Activated CD8-positive, alpha-beta T cell treated with anti-CD3 and anti-CD28 coated beads for 36 hours (primary cell): ENCODE measurements at regions not wholly inside any gene's neighbourhood (a gene's known extent, or its start where the extent isn't known, plus 50 kb on each side); places are given as distances from the start of the nearest gene placed in this dataset.
A peak's percentile ranks its signal among the peaks of the same experiment; 100 is the strongest.
"Not testable (repeated sequence)": the region's sequence is repeated elsewhere in the genome, so short reads cannot be mapped to it uniquely, and the experiment has no call there.

ENCODE experiments used
- ATAC-seq: fragments of 200-7000 bp; cut with Tn5 transposase; one replicate; pipeline ENCODE4 v1.10.0; 2021; ENCODE audit warnings: mild to moderate bottlenecking, moderate library complexity
- CTCF ChIA-PET: fragments of 350-600 bp; sonication (Branson Sonifier 250); formaldehyde crosslinking; loops from one replicate; lab custom pipeline; 2021; ENCODE audit warnings: antibody characterized with exemption; lab: Charles Lee
- POLR2A ChIA-PET: fragments of 350-600 bp; sonication (Branson Sonifier 250); formaldehyde crosslinking; loops from one replicate; lab custom pipeline; 2021; ENCODE audit warnings: antibody characterized with exemption; lab: Charles Lee
- DNase-seq: peaks from one replicate; pipeline ENCODE4 v3.0.0-alpha.2; 2020
- H3K27ac Mint-ChIP-seq: one replicate; pipeline ENCODE4 v1.8.0; 2021; ENCODE audit warnings: mild to moderate bottlenecking, mixed read lengths
- H3K27me3 Mint-ChIP-seq: one replicate; pipeline ENCODE4 v1.8.0; 2021; ENCODE audit warnings: mixed read lengths
- H3K36me3 Mint-ChIP-seq: one replicate; pipeline ENCODE4 v1.8.0; 2021; ENCODE audit warnings: low read depth, mixed read lengths
- H3K4me1 Mint-ChIP-seq: one replicate; pipeline ENCODE4 v1.8.0; 2021; ENCODE audit warnings: low read depth, mixed read lengths
- H3K4me3 Mint-ChIP-seq: one replicate; pipeline ENCODE4 v1.8.0; 2021; ENCODE audit warnings: mild to moderate bottlenecking, moderate library complexity, mixed read lengths
- H3K9me3 Mint-ChIP-seq: one replicate; pipeline ENCODE4 v1.8.0; 2021; ENCODE audit warnings: mixed read lengths
- intact Hi-C: fragments of 100-400 bp; cut with micrococcal nuclease; formaldehyde crosslinking; loops from one replicate; pipeline ENCODE4 v1.10.0; 2022
- TF ChIP-seq, protein P1 (sequence below): fragments of 200-600 bp; IDR thresholded peaks from one replicate; pipeline ENCODE4 v1.8.0; 2022; ENCODE audit warnings: antibody characterized with exemption, mild to moderate bottlenecking

DNA sequence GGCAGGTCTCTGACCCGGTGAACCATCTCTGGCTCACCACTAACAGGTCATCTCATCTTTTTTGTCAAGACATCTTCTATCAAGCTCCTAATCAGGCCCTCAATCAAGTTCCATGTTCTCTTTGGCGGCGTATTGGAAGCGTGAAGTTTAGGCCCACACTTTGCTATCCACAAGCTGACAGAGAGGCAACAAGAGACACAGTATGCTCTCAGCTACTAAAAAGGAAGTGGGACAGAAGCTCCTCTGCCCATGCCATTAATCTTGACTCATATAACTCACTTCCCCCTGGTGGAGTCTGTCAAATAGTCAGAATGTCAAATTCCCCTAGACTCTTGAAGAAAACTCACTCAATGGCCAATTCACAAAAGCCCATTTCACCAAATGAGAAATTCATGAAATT lies 77.6 kb upstream of the TMC1 start:
- peaks cover 6% of the 10 kb centered on the region for H3K27me3 Mint-ChIP-seq
- H3K36me3 Mint-ChIP-seq, result no peaks in the 10 kb centered on the region
- ATAC-seq (peak; percentile 86), DNase-seq (peak; percentile 45)
- no peaks in the 10 kb centered on the region for H3K9me3 Mint-ChIP-seq
- CTCF ChIA-PET, result interaction anchor here (1.0 to 1.5 kb wide), 2 partner anchors 148 to 172 kb away, joined by 4 to 5 read pairs; no protein-coding TSS in a partner anchor
- H3K4me1 Mint-ChIP-seq, result peaks cover 29% of the 10 kb centered on the region
- intact Hi-C loops, result loop anchor here (5.0 to 10.0 kb wide), 3 partner anchors 33 to 148 kb away; partner anchors contain the start of gene ZFAND5
- H3K4me3 Mint-ChIP-seq, result no peak overlapping the region
- H3K27ac Mint-ChIP-seq, result peak overlapping the region; percentile 92
- TF ChIP-seq, protein P1, sequence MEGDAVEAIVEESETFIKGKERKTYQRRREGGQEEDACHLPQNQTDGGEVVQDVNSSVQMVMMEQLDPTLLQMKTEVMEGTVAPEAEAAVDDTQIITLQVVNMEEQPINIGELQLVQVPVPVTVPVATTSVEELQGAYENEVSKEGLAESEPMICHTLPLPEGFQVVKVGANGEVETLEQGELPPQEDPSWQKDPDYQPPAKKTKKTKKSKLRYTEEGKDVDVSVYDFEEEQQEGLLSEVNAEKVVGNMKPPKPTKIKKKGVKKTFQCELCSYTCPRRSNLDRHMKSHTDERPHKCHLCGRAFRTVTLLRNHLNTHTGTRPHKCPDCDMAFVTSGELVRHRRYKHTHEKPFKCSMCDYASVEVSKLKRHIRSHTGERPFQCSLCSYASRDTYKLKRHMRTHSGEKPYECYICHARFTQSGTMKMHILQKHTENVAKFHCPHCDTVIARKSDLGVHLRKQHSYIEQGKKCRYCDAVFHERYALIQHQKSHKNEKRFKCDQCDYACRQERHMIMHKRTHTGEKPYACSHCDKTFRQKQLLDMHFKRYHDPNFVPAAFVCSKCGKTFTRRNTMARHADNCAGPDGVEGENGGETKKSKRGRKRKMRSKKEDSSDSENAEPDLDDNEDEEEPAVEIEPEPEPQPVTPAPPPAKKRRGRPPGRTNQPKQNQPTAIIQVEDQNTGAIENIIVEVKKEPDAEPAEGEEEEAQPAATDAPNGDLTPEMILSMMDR, result no peak
- POLR2A ChIA-PET, result interaction anchor here (0.6 to 1.8 kb wide), 8 partner anchors 14 to 525 kb away, joined by 3 to 9 read pairs (median 3); partner anchors contain the start of gene ZFAND5

DNA sequence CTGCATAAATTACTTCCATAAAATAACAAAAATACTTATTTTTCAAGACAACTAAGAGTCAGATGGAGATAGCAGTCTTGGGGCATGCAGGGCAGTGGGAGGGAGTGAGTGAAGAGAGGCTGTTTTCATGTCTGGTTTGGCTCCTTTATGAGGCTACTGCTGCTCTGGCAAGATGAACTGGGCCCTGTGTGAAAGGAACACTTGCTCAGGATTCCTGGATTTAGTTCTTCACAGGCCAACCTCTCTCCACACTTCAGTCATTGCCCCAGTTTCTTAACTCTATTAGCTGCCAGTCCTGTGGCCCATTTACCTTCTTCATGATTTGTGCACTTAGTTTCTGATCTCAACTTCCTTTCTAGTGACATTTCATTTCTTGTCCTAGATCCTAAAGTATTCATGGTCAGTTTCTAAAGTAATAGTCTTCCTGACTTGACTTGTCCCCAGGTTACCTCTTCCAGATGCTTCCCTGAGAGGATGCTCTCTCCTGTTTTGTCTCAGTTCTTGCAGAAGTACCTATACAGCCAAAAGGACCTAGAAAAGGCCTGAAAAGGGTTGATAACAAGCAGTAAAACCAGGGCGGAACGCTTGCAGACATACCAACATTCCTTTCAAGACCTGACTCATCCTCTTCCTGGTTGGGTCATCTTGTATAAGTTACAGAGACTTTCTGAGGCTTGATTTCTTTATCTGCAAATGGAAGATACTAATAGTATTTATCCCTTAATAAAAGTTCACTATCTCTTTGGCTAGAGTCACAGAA lies 77.0 kb upstream of the ZFAND5 start:
- intact Hi-C loops, result loop anchor here (5.0 to 10.0 kb wide), 3 partner anchors 35 to 150 kb away; partner anchors contain the start of gene ZFAND5
- ChIA-PET POLR2A (no interaction called here), CTCF (no interaction called here)
- DNase-seq, result no peak
- Mint-ChIP-seq H3K36me3 (no peaks in the 10 kb centered on the region), H3K9me3 (no peaks in the 10 kb centered on the region), H3K27me3 (peaks cover 6% of the 10 kb centered on the region), H3K27ac (no peak overlapping the region), H3K4me1 (peaks cover 29% of the 10 kb centered on the region), H3K4me3 (no peak overlapping the region)
- ATAC-seq, result no peak
- TF ChIP-seq, protein P1, result no peak

DNA sequence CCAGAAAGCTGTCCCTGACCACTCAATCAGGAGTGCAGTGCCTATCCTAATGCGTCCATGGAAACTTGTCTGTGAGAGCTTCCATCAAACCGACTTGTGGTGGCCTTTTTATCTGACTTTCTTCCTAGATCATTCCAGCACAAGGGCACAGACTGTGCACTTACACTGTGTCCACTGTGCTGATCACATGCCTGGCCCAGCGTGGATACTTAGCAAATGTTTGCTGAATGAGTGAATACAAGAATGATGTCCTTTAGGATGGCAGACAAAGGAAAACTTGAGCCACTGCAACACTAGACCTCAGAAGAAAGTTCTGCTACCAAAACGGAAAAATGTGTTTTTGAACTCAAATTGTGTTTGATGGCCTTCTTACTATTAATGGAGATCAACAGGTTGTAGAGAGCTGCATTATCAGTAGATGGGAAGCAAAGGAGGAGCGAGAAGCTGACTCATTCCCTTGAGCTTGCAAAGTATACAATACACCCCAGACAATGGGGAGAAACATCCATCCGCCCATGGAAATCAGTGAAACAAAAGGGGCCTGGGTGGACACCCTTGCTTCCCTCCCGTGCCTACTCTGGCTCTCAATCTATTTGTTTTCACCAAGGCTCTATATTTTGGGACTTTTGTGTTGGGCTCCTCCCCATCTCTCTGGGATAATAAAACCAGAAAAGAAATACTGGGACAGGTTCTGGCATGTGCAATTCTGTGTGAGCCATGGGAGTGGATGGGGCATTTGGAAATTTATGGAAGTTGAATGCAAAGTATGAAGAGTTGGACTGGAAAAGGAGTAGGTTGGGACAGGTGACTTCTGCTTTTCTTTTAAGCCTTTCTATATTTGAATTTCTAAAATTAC lies 76.2 kb upstream of the ZFAND5 start:
- intact Hi-C loops, result loop anchor here (5.0 to 10.0 kb wide), 3 partner anchors 36 to 151 kb away; partner anchors contain the start of gene ZFAND5
- Mint-ChIP-seq H3K4me3 (no peak overlapping the region), H3K4me1 (peaks cover 29% of the 10 kb centered on the region), H3K27me3 (peaks cover 6% of the 10 kb centered on the region), H3K9me3 (no peaks in the 10 kb centered on the region), H3K27ac (no peak overlapping the region), H3K36me3 (no peaks in the 10 kb centered on the region)
- TF ChIP-seq, protein P1, result no peak
- DNase-seq (no peak), ATAC-seq (no peak)
- POLR2A ChIA-PET, result no interaction called here
- CTCF ChIA-PET, result no interaction called here

DNA sequence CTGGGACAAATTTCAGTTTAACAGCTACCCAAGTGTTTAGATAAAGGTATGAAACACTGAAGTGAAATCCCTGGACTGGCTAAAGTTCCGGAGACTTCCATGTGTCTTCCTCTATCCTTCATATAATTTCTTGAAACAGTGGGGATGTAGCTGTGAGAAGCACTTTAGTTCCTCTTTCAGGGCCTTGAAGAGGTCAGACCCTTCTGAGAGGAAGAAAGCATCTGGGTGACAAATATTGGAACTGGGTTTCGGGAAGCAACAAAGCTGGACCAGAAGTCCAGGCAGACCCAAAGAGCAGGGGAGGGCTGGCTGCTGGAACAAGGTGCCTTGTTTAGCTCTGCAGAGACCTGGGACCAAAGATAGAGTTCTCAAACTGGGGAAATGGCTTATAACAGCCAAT lies 75.4 kb upstream of the ZFAND5 start:
- H3K4me3 Mint-ChIP-seq, result no peak overlapping the region
- intact Hi-C loops, result loop anchor here (5.0 to 10.0 kb wide), 3 partner anchors 37 to 152 kb away; partner anchors contain the start of gene ZFAND5
- H3K27ac Mint-ChIP-seq, result no peak overlapping the region
- peaks cover 29% of the 10 kb centered on the region for H3K4me1 Mint-ChIP-seq
- ChIA-PET POLR2A (no interaction called here), CTCF (no interaction called here)
- TF ChIP-seq, protein P1, result no peak
- DNase-seq, result no peak
- no peaks in the 10 kb centered on the region for H3K9me3 Mint-ChIP-seq
- H3K27me3 Mint-ChIP-seq, result peaks cover 4% of the 10 kb centered on the region
- no peak for ATAC-seq
- no peaks in the 10 kb centered on the region for H3K36me3 Mint-ChIP-seq

DNA sequence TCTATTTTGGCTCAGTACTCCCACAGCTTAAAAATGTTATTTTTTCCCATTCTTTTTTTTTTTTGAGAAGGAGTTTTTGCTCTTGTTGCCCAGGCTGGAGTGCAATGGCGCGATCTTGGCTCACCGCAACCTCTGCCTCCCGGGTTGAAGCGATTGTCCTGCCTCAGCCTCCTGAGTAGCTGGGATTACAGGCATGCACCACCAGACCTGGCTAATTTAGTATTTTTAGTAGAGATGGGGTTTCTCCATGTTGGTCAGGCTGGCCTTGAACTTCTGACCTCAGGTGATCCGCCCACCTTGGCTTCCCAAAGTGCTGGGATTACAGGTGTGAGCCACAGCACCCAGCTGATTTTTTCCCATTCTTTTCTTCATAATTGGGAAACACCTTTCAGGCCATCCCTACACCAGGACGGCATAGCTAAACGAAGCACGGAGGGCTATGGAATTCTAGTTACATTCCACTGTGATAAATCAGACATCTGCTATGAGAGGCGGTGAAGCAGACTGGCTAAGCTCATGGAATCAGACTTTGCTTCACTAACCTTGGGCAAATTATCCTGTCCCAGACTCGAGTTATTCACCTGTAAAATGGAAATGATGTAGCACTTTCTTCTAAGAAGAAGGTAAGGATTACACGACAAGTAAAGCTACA lies 68.7 kb upstream of the ZFAND5 start:
- CTCF ChIA-PET, H3K27ac Mint-ChIP-seq: not testable (repeated sequence)

More for the DNA sequence above, 68.7 kb upstream of the ZFAND5 start:
- H3K9me3 Mint-ChIP-seq, H3K4me1 Mint-ChIP-seq, H3K36me3 Mint-ChIP-seq, H3K4me3 Mint-ChIP-seq, DNase-seq, POLR2A ChIA-PET, H3K27me3 Mint-ChIP-seq, intact Hi-C loops, ATAC-seq: not testable (repeated sequence)
